GM12878 (cell line): ENCODE measurements at regions not wholly inside any gene's neighbourhood (a gene's known extent, or its start where the extent isn't known, plus 50 kb on each side); places are given as distances from the start of the nearest gene placed in this dataset.

ENCODE experiments used
- CTCF ChIP-seq, 3 experiments: IDR thresholded peaks in 2 of 3; conservative IDR thresholded peaks in 1 of 3; 2 replicates each; pipeline ENCODE4 v1.5.1; 2011; ENCODE audit warnings: low read depth in 3 of 3, low read length in 3 of 3, mild to moderate bottlenecking in 3 of 3, control low read depth in 2 of 3, moderate library complexity in 2 of 3, inconsistent platforms in 1 of 3, mixed read lengths in 1 of 3; ENCODE audit not compliant: control insufficient read depth in 2 of 3, insufficient read depth in 1 of 3; ENCODE audit errors: extremely low read depth in 1 of 3
- ELK1 ChIP-seq: IDR thresholded peaks from 2 replicates; pipeline ENCODE4 v1.6.1; 2012; ENCODE audit warnings: low read depth, low read length, improper control_type of control experiment
- POLR2AphosphoS5 ChIP-seq: IDR thresholded peaks from 2 replicates; pipeline ENCODE4 v1.6.1; 2011; ENCODE audit warnings: mild to moderate bottlenecking, low read length, inconsistent platforms
- SRF ChIP-seq, 2 experiments: IDR thresholded peaks; 2 replicates each; pipeline ENCODE4 v1.6.1; 2011; ENCODE audit warnings: low read depth in 2 of 2, low read length in 2 of 2, mild to moderate bottlenecking in 1 of 2, moderate library complexity in 1 of 2
- SUPT20H ChIP-seq: IDR thresholded peaks from 2 replicates; pipeline ENCODE4 v1.6.1; 2011; ENCODE audit warnings: low read depth, mild to moderate bottlenecking, low read length, moderate library complexity, borderline replicate concordance; ENCODE audit not compliant: control insufficient read depth
- TAF1 ChIP-seq: IDR thresholded peaks from 2 replicates; pipeline ENCODE4 v1.6.1; 2011; ENCODE audit warnings: mild to moderate bottlenecking, low read depth, low read length, borderline replicate concordance
- TCF7 ChIP-seq: IDR thresholded peaks from 2 replicates; pipeline ENCODE4 v1.6.1; 2014; ENCODE audit warnings: antibody characterized with exemption, borderline replicate concordance

GRCh38 chr15:77823736-77824135, 191.0 kb upstream of the LINGO1 start:
- TF ChIP-seq TAF1 (no peak), SUPT20H (no peak), ELK1 (no peak), CTCF (IDR thresholded peaks at IDR 0.05 in 2 of 3, conservative IDR thresholded peaks at IDR 0.05 in 1 of 3; ENCODE audit: control insufficient read depth in 2 of 3, extremely low read depth in 1 of 3, insufficient read depth in 1 of 3, low read depth in 3 of 3, low read length in 3 of 3) (no peak), TCF7 (no peak), SRF (IDR thresholded peaks at IDR 0.05; ENCODE audit: low read depth in 2 of 2, low read length in 2 of 2) (no peak), POLR2AphosphoS5 (no peak)
